DND-41 (cell line): ENCODE measurements at regions not wholly inside any gene's neighbourhood (a gene's known extent, or its start where the extent isn't known, plus 50 kb on each side); places are given as distances from the start of the nearest gene placed in this dataset.

Experiments used
- CTCF ChIP-seq: IDR thresholded peaks from 2 replicates; pipeline ENCODE4 v1.5.1; 2012; ENCODE audit warnings: borderline replicate concordance, low read length, moderate library complexity, mild to moderate bottlenecking; ENCODE audit not compliant: poor library complexity, severe bottlenecking; ENCODE audit errors: extremely low read depth
- EZH2 ChIP-seq: IDR thresholded peaks from 3 replicates; pipeline ENCODE4 v1.6.1; 2012; ENCODE audit warnings: borderline replicate concordance, low read depth, mild to moderate bottlenecking, moderate library complexity, low read length, inconsistent platforms; ENCODE audit not compliant: severe bottlenecking

GRCh38 chr9:21677387-21677786, 125.0 kb upstream of the MTAP start:
- TF ChIP-seq CTCF (no peak), EZH2 (no peak)
